Endothelial cell of umbilical vein (primary cell): ENCODE measurements at regions not wholly inside any gene's neighbourhood (a gene's known extent, or its start where the extent isn't known, plus 50 kb on each side); places are given as distances from the start of the nearest gene placed in this dataset.

Source experiments
- BruUV-seq: library from RNA; stranded (reverse); fragments of 400-500 nt; replicated peaks from 2 replicates; lab custom pipeline; 2021; lab: Mats Ljungman, UMichigan
- CTCF ChIA-PET: fragments of 300-600, 350-600 bp; sonication (Branson Sonifier 250); formaldehyde crosslinking; loops from one replicate; lab custom pipeline; 2021; ENCODE audit warnings: antibody characterized with exemption, inconsistent platforms; lab: Charles Lee
- POLR2A ChIA-PET: fragments of 300-600, 350-600 bp; sonication (Branson Sonifier 250); formaldehyde crosslinking; loops from one replicate; lab custom pipeline; 2021; ENCODE audit warnings: antibody characterized with exemption, inconsistent platforms; lab: Charles Lee
- DNase-seq: peaks from one replicate; pipeline ENCODE4 v3.0.0-alpha.2; 2011; ENCODE audit warnings: low read depth, low spot score
- FAIRE-seq: peaks from 2 replicates; lab custom pipeline; 2011; peaks lifted over from hg19 to GRCh38; lab: Jason Lieb, UNC
- H2AFZ ChIP-seq: 2 replicates; pipeline ENCODE4 v1.6.0; 2012; ENCODE audit warnings: low read depth, low read length, control low read depth, inconsistent platforms
- H3K27ac ChIP-seq: 2 replicates; pipeline ENCODE4 v1.5.1; 2011; ENCODE audit warnings: low read depth, mild to moderate bottlenecking, control low read depth, low read length, moderate library complexity; ENCODE audit not compliant: insufficient read depth
- H3K27me3 ChIP-seq, 2 experiments: 2 replicates each; pipeline versions ENCODE4 v1.6.0 to v1.6.1; 2011; ENCODE audit warnings: low read length in 2 of 2, mixed read lengths in 1 of 2; ENCODE audit not compliant: control insufficient read depth in 2 of 2, insufficient read depth in 2 of 2
- H3K36me3 ChIP-seq, 2 experiments: 2 replicates in 1 of 2; 3 replicates in 1 of 2; pipeline ENCODE4 v1.5.1; 2011; ENCODE audit warnings: low read length in 2 of 2, mild to moderate bottlenecking in 1 of 2, moderate library complexity in 1 of 2; ENCODE audit not compliant: control insufficient read depth in 2 of 2, insufficient read depth in 2 of 2; ENCODE audit errors: extremely low read depth in 1 of 2
- H3K4me1 ChIP-seq: 3 replicates; pipeline ENCODE4 v1.5.1; 2011; ENCODE audit warnings: mild to moderate bottlenecking, low read length; ENCODE audit not compliant: control insufficient read depth, insufficient read depth; ENCODE audit errors: extremely low read depth
- H3K4me2 ChIP-seq: 2 replicates; pipeline ENCODE4 v1.6.1; 2011; ENCODE audit warnings: low read length, control low read depth, mixed read lengths; ENCODE audit not compliant: insufficient read depth
- H3K4me3 ChIP-seq, 3 experiments: fragments of 200-600 bp in 1 of 3; sonication (generic), shearing (Covaris generic) in 1 of 3; replicated peaks in 1 of 3; 2 replicates each; pipeline ENCODE4 v1.5.1; 2011 to 2016; ENCODE audit warnings: control low read depth in 3 of 3, low read length in 3 of 3, mild to moderate bottlenecking in 2 of 3, inconsistent platforms in 1 of 3, low read depth in 1 of 3, moderate library complexity in 1 of 3; ENCODE audit not compliant: insufficient read depth in 1 of 3
- H3K79me2 ChIP-seq: 2 replicates; pipeline ENCODE4 v1.6.0; 2012; ENCODE audit warnings: low read length, inconsistent platforms; ENCODE audit not compliant: control insufficient read depth, insufficient read depth
- H3K9ac ChIP-seq: replicated peaks from 2 replicates; pipeline ENCODE3; 2011; ENCODE audit warnings: low read length, control low read depth; ENCODE audit not compliant: insufficient read depth; ENCODE audit errors: extremely low read depth
- H3K9me1 ChIP-seq: replicated peaks from 3 replicates; pipeline ENCODE4 v1.6.0; 2011; ENCODE audit warnings: mild to moderate bottlenecking, low read length; ENCODE audit not compliant: control insufficient read depth, insufficient read depth; ENCODE audit errors: extremely low read depth
- H3K9me3 ChIP-seq: replicated peaks from 2 replicates; pipeline ENCODE4 v1.5.1; 2012; ENCODE audit warnings: low read length, inconsistent platforms; ENCODE audit not compliant: control insufficient read depth, insufficient read depth
- H4K20me1 ChIP-seq: replicated peaks from 2 replicates; pipeline ENCODE3; 2011; ENCODE audit warnings: mild to moderate bottlenecking, low read length; ENCODE audit not compliant: control insufficient read depth, insufficient read depth; ENCODE audit errors: extremely low read depth
- EZH2 ChIP-seq: IDR thresholded peaks from 2 replicates; pipeline ENCODE4 v1.6.1; 2012; ENCODE audit warnings: borderline replicate concordance, low read depth, mild to moderate bottlenecking, moderate library complexity, low read length, inconsistent platforms; ENCODE audit not compliant: severe bottlenecking
- FOS ChIP-seq: IDR thresholded peaks from 2 replicates; pipeline ENCODE4 v1.6.1; 2011; ENCODE audit warnings: mild to moderate bottlenecking, low read length, moderate library complexity, borderline replicate concordance; ENCODE audit not compliant: insufficient read depth
- GATA2 ChIP-seq: IDR thresholded peaks from 2 replicates; pipeline ENCODE4 v1.7.0; 2011; ENCODE audit warnings: low read depth, mild to moderate bottlenecking, moderate library complexity, mixed read lengths, low read length; ENCODE audit not compliant: insufficient read length, insufficient read depth
- JUN ChIP-seq: IDR thresholded peaks from 2 replicates; pipeline ENCODE4 v1.6.1; 2011; ENCODE audit warnings: borderline replicate concordance, low read depth; ENCODE audit not compliant: insufficient read length, insufficient read depth
- MYC ChIP-seq: IDR thresholded peaks from one replicate; pipeline ENCODE4 v1.6.1; 2011; ENCODE audit warnings: mild to moderate bottlenecking, low read depth, low read length
- POLR2A ChIP-seq: IDR thresholded peaks from 2 replicates; pipeline ENCODE4 v1.6.1; 2012; ENCODE audit warnings: low read depth, mild to moderate bottlenecking, control low read depth, low read length
- POLR2AphosphoS5 ChIP-seq: IDR thresholded peaks from 2 replicates; pipeline ENCODE4 v1.6.1; 2012; ENCODE audit warnings: low read depth, mild to moderate bottlenecking, control low read depth, low read length, moderate library complexity; ENCODE audit not compliant: insufficient read depth
- dilution Hi-C: fragments of 300-500 bp; cut with MboI; formaldehyde crosslinking; loops from one replicate; pipeline ENCODE4 v1.15.0; 2019; ENCODE audit warnings: low sequenced_read_pairs; ENCODE audit not compliant: extremely low pct_ligation_motif_present
- intact Hi-C: fragments of 100-400 bp; cut with micrococcal nuclease; formaldehyde crosslinking; loops from one replicate; pipeline ENCODE4 v1.10.0; 2022
- TF ChIP-seq, protein P1 (sequence below), 2 donors: IDR thresholded peaks; 1 replicate in 1 of 2; 2 replicates in 1 of 2; pipeline ENCODE4 v1.5.1; 2011; ENCODE audit warnings: low read length in 2 of 2, mild to moderate bottlenecking in 2 of 2, moderate library complexity in 2 of 2, control low read depth in 1 of 2, inconsistent platforms in 1 of 2, low read depth in 1 of 2; ENCODE audit not compliant: insufficient read depth in 1 of 2; ENCODE audit errors: extremely low read depth in 1 of 2
- TF ChIP-seq, protein P2 (sequence below): IDR thresholded peaks from 2 replicates; pipeline ENCODE4 v1.6.1; 2011; ENCODE audit not compliant: insufficient read depth, insufficient read length

DNA sequence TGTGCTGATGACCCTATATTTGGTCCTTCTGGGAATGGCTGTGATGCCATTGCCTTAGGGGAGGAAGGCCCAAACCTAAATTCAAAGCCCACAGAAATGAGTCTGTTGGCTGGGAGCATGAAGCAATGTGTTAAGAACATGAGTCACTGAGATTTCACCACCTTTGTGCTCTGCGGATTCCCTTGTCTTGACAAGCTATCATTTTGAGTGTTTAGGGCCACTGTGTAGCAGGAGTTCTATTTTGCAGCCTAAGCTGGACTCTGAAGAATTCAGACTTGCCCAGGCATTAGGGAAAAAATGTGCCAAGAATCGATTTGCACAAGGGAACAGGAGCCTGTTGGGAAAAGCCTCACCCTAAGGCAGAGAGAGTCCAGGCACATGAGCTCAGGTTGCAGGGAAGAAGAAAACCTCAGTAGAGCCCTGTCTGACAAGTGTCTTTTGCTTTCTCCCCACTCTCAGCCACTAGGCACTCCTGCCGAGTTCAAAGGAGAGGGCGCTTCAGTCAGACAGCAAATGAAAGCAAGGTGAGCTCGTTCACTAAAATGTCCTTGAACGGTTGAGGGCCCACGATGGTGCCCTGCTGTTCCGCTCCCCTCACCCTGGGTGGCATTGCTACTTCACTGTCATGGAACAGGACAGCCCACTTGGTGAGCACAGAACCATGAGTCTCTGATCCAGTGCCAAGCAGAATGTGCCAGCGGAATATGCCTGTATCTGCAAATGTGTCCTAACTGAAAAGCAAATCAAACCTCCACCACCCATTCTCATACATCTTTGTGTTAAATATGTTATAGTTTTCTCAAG is 93.6 kb downstream of the PRLHR start:
- H3K4me2 ChIP-seq, result no peak overlapping the region
- no peaks in the 10 kb centered on the region for H3K9me1 ChIP-seq
- no peaks in the 10 kb centered on the region for H3K9me3 ChIP-seq
- no peaks in the 10 kb centered on the region for H4K20me1 ChIP-seq
- DNase-seq, result no peak
- ChIA-PET POLR2A (no interaction called here), CTCF (no interaction called here)
- H2AFZ ChIP-seq, result no peak overlapping the region
- dilution Hi-C loops (no loop called here), intact Hi-C loops (no loop called here)
- FAIRE-seq, result no peak
- no TSS peak for BruUV-seq
- H3K4me3 ChIP-seq, result no peak overlapping the region
- no peak overlapping the region for H3K9ac ChIP-seq
- no peaks in the 10 kb centered on the region for H3K79me2 ChIP-seq
- no peaks in the 10 kb centered on the region for H3K36me3 ChIP-seq
- no peaks in the 10 kb centered on the region for H3K27me3 ChIP-seq
- H3K27ac ChIP-seq, result no peak overlapping the region
- TF ChIP-seq, protein P1, sequence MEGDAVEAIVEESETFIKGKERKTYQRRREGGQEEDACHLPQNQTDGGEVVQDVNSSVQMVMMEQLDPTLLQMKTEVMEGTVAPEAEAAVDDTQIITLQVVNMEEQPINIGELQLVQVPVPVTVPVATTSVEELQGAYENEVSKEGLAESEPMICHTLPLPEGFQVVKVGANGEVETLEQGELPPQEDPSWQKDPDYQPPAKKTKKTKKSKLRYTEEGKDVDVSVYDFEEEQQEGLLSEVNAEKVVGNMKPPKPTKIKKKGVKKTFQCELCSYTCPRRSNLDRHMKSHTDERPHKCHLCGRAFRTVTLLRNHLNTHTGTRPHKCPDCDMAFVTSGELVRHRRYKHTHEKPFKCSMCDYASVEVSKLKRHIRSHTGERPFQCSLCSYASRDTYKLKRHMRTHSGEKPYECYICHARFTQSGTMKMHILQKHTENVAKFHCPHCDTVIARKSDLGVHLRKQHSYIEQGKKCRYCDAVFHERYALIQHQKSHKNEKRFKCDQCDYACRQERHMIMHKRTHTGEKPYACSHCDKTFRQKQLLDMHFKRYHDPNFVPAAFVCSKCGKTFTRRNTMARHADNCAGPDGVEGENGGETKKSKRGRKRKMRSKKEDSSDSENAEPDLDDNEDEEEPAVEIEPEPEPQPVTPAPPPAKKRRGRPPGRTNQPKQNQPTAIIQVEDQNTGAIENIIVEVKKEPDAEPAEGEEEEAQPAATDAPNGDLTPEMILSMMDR (IDR thresholded peaks at IDR 0.05; ENCODE audit: extremely low read depth in 1 of 2, insufficient read depth in 1 of 2, low read depth in 1 of 2, low read length in 2 of 2), result no peak
- TF ChIP-seq FOS (no peak), EZH2 (no peak), JUN (no peak), MYC (no peak), GATA2 (no peak), POLR2A (no peak), POLR2AphosphoS5 (no peak)
- TF ChIP-seq, protein P2, sequence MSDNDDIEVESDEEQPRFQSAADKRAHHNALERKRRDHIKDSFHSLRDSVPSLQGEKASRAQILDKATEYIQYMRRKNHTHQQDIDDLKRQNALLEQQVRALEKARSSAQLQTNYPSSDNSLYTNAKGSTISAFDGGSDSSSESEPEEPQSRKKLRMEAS, result no peak
- no peaks in the 10 kb centered on the region for H3K4me1 ChIP-seq
